ENCODE measurements at regions not wholly inside any gene's neighbourhood (a gene's known extent, or its start where the extent isn't known, plus 50 kb on each side); places are given as distances from the start of the nearest gene placed in this dataset.

DNA sequence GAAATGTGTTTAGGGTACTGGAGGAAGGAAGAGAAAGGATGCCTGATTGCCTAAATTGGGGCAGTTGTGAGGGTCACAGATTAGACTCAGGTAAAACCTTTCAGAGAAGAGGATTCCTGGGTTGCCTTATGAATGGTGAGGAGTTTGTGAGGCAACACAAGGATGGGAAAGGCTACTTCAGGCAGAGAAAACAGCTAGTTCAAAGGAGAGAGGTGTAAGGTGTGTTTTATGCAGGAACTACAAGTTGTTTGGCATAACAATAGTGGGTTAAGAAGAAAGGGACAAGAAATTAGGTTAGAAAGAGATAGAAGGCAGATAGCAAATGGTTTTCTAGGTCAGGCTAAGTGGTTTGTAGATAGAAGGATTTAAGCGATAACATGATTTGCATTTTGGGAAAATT, 75.1 kb upstream of the PGRMC2 start:
- H3K4me3 ChIP-seq (ENCODE audit: low read length) = no peak overlapping the region

GRCh38 chr4:128359422-128359821, 71.8 kb upstream of the PGRMC2 start:
- Histone ChIP-seq H3K27me3 (ENCODE audit: insufficient read depth, low read length) (no peaks in the 10 kb centered on the region), H3K36me3 (ENCODE audit: insufficient read depth, low read depth, low read length) (no peaks in the 10 kb centered on the region), H3K9me3 (ENCODE audit: insufficient read depth, low read depth, low read length) (peaks cover 2% of the 10 kb centered on the region; the same call in 1 of the 2 replicates), H3K4me1 (ENCODE audit: insufficient read depth, low read length) (peaks cover 16% of the 10 kb centered on the region), H3K27ac (ENCODE audit: low read length) (no peak overlapping the region), H3K9ac (ENCODE audit: low read depth, low read length) (no peak overlapping the region), H3K4me3 (ENCODE audit: low read length) (no peak overlapping the region)

More for the DNA sequence above, 75.1 kb upstream of the PGRMC2 start:
- Histone ChIP-seq H3K4me1 (ENCODE audit: insufficient read depth, low read length) (peaks cover 8% of the 10 kb centered on the region), H3K36me3 (ENCODE audit: insufficient read depth, low read depth, low read length) (no peaks in the 10 kb centered on the region), H3K27me3 (ENCODE audit: insufficient read depth, low read length) (no peaks in the 10 kb centered on the region), H3K27ac (ENCODE audit: low read length) (no peak overlapping the region), H3K9ac (ENCODE audit: low read depth, low read length) (no peak overlapping the region), H3K9me3 (ENCODE audit: insufficient read depth, low read depth, low read length) (peaks cover 2% of the 10 kb centered on the region; the same call in 1 of the 2 replicates)

GRCh38 chr4:128358913-128359279, 71.3 kb upstream of the PGRMC2 start:
- Histone ChIP-seq H3K9ac (ENCODE audit: low read depth, low read length) (no peak overlapping the region), H3K4me3 (ENCODE audit: low read length) (no peak overlapping the region), H3K27me3 (ENCODE audit: insufficient read depth, low read length) (no peaks in the 10 kb centered on the region), H3K9me3 (ENCODE audit: insufficient read depth, low read depth, low read length) (peaks cover 2% of the 10 kb centered on the region; the same call in 1 of the 2 replicates), H3K27ac (ENCODE audit: low read length) (no peak overlapping the region), H3K4me1 (ENCODE audit: insufficient read depth, low read length) (peaks cover 20% of the 10 kb centered on the region), H3K36me3 (ENCODE audit: insufficient read depth, low read depth, low read length) (no peaks in the 10 kb centered on the region)

DNA sequence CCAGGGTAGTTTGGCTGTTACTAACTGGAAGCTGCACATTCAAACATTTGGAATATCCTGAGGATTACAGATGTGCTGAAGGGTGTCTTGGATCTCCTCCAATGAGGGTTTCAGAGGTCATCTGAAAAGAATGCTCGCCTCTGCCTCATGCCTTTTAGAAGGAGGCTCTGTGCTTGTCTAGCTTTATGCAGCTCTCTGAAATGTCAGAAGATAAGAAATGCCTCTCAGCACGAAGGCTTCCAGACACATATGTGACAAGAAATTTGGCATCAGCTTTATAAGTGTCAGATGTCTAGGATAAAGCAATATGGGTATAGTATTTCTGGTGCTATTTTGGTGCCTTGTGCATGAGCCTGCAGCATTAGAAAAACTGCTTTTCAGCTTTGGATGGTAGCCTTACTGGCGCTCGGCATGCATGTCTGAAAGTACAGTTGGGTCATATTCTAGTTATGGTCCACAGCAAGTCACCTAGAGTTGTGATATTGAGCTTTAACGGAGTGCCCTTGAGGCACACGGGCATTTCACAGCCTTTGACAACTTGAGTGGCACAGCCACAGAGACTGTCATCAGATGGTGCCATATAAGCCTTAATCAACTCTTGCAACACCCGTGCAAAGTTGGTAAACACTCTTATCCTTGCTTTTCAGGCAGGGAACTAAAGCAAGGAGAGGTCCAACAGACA, 70.8 kb upstream of the PGRMC2 start:
- no peak overlapping the region for H3K9ac ChIP-seq (ENCODE audit: low read depth, low read length)
- H3K9me3 ChIP-seq (ENCODE audit: insufficient read depth, low read depth, low read length) = peaks cover 2% of the 10 kb centered on the region; the same call in 1 of the 2 replicates
- H3K4me1 ChIP-seq (ENCODE audit: insufficient read depth, low read length) = peaks cover 20% of the 10 kb centered on the region
- no peak overlapping the region for H3K27ac ChIP-seq (ENCODE audit: low read length)
- no peaks in the 10 kb centered on the region for H3K27me3 ChIP-seq (ENCODE audit: insufficient read depth, low read length)
- no peak overlapping the region for H3K4me3 ChIP-seq (ENCODE audit: low read length)
- no peaks in the 10 kb centered on the region for H3K36me3 ChIP-seq (ENCODE audit: insufficient read depth, low read depth, low read length)

DNA sequence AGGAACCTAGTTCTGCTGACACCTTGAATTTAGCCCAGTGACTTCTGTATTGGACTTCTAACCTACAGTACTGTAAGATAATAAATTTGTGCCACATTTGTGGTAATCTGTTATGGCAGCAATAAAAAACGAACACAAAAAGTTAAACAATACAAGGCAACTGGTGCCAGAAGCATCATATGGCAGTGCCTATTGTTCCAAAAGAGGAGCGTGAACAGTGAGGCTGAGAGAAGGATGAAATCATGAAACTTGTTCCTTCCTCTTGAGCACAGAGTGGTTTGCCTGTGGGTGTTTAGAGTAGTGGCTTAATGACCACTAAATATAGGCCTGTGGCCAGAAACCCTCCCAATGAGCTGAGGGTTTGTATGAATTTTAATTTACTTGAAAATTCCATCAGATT, 69.7 kb upstream of the PGRMC2 start:
- H3K9ac ChIP-seq (ENCODE audit: low read depth, low read length) = no peak overlapping the region
- no peaks in the 10 kb centered on the region for H3K36me3 ChIP-seq (ENCODE audit: insufficient read depth, low read depth, low read length)
- peaks cover 13% of the 10 kb centered on the region for H3K4me1 ChIP-seq (ENCODE audit: insufficient read depth, low read length)
- H3K4me3 ChIP-seq (ENCODE audit: low read length) = no peak overlapping the region
- H3K9me3 ChIP-seq (ENCODE audit: insufficient read depth, low read depth, low read length) = peaks cover 2% of the 10 kb centered on the region; the same call in 1 of the 2 replicates
- H3K27me3 ChIP-seq (ENCODE audit: insufficient read depth, low read length) = no peaks in the 10 kb centered on the region
- H3K27ac ChIP-seq (ENCODE audit: low read length) = no peak overlapping the region

DNA sequence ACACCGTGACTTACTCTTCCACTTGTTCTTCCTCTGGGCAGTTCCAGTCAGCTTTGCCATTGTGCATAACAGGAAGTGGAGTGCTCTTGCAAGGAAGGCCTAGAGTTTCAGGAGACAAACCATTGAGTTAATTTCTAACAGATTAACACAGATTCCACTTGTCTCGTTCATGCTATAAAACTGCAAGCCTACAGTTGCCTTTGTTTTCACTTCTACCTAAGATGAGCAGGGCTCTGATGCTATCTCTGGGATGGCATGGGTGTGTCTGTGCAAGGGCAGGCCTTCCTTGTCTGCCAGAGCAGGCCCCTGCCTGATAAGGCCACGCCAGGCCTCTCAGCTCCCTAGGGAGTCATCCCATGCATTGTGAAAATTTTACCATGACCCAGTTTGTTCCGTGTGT, 67.7 kb upstream of the PGRMC2 start:
- H3K9ac ChIP-seq (ENCODE audit: low read depth, low read length) = no peak overlapping the region
- H3K4me1 ChIP-seq (ENCODE audit: insufficient read depth, low read length) = peaks cover 12% of the 10 kb centered on the region
- no peaks in the 10 kb centered on the region for H3K27me3 ChIP-seq (ENCODE audit: insufficient read depth, low read length)
- peaks cover 2% of the 10 kb centered on the region; the same call in 1 of the 2 replicates for H3K9me3 ChIP-seq (ENCODE audit: insufficient read depth, low read depth, low read length)
- H3K36me3 ChIP-seq (ENCODE audit: insufficient read depth, low read depth, low read length) = no peaks in the 10 kb centered on the region
- H3K27ac ChIP-seq (ENCODE audit: low read length) = no peak overlapping the region
- no peak overlapping the region for H3K4me3 ChIP-seq (ENCODE audit: low read length)

DNA sequence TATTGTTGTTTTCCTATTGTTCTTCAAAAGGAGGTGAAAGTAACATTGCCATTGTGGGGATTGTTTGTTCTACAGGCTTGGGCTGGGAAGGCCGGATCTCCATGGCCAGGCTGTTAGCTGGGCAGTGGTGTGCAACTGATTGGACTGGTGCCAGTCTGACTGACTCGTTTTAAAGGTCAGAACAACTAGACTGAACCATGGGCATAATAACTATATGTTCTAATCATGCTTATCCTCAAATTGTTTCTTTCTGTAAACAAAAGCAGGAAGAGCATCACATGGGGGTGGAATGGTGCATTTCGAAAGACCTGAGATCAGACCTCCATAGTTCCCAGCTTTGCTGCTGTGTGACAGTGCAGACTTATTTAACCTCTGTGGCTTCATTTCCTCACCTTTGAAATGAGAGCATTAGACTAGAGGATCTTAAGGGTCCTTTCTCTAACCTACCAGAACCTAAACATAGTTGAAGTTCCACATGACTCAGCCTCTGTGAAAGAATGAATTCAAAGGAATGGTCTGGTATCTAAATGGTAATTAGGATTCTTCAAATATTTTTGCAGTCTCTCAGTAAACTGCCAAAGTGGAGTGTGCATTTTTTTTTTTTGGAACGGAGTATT, 66.7 kb upstream of the PGRMC2 start:
- Histone ChIP-seq H3K27ac (ENCODE audit: low read length) (no peak overlapping the region), H3K4me1 (ENCODE audit: insufficient read depth, low read length) (peaks cover 21% of the 10 kb centered on the region), H3K4me3 (ENCODE audit: low read length) (no peak overlapping the region), H3K27me3 (ENCODE audit: insufficient read depth, low read length) (no peaks in the 10 kb centered on the region), H3K9me3 (ENCODE audit: insufficient read depth, low read depth, low read length) (peaks cover 2% of the 10 kb centered on the region; the same call in 1 of the 2 replicates), H3K9ac (ENCODE audit: low read depth, low read length) (no peak overlapping the region), H3K36me3 (ENCODE audit: insufficient read depth, low read depth, low read length) (no peaks in the 10 kb centered on the region)

- Histone ChIP-seq H3K36me3 (ENCODE audit: insufficient read depth, low read depth, low read length) (no peaks in the 10 kb centered on the region), H3K9ac (ENCODE audit: low read depth, low read length) (no peak overlapping the region), H3K27me3 (ENCODE audit: insufficient read depth, low read length) (no peaks in the 10 kb centered on the region), H3K9me3 (ENCODE audit: insufficient read depth, low read depth, low read length) (peaks cover 2% of the 10 kb centered on the region; the same call in 1 of the 2 replicates), H3K27ac (ENCODE audit: low read length) (no peak overlapping the region), H3K4me3 (ENCODE audit: low read length) (no peak overlapping the region), H3K4me1 (ENCODE audit: insufficient read depth, low read length) (peaks cover 21% of the 10 kb centered on the region)
Measured at GRCh38 chr4:128353791-128354190, 66.2 kb upstream of the PGRMC2 start.

- Histone ChIP-seq H3K27me3 (ENCODE audit: insufficient read depth, low read length) (no peaks in the 10 kb centered on the region), H3K4me3 (ENCODE audit: low read length) (no peak overlapping the region), H3K9ac (ENCODE audit: low read depth, low read length) (no peak overlapping the region), H3K27ac (ENCODE audit: low read length) (no peak overlapping the region), H3K4me1 (ENCODE audit: insufficient read depth, low read length) (peaks cover 21% of the 10 kb centered on the region), H3K9me3 (ENCODE audit: insufficient read depth, low read depth, low read length) (no peaks in the 10 kb centered on the region), H3K36me3 (ENCODE audit: insufficient read depth, low read depth, low read length) (no peaks in the 10 kb centered on the region)
Measured at GRCh38 chr4:128351502-128351901, 63.9 kb upstream of the PGRMC2 start.

DNA sequence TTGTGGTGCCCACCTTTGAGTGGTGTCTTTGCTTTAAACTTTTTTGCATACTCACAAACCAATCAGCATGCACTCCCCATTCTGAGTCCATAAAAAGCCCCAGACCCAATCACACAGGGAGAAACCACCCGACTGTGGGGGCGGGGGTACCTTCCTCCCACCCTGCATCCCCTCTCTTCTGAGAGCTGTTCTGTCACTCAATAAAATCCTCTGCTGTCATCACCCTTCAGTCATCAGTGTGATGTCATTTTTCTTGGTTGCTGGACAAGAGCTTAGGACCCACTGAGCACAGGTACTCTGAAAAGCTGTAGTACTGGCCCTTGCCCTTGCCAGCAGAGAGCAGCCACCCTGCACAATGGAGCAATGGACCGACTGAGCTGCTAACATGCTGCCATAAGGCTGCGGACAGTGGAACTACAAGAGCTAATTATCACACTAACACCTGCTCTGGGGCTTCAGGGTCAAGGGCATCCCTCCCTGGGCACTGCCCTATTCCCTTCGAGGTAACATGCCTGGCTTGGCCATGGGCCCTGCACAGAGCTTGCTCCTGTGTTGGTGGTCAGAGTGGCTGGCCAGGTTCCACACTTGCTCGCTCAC, 62.9 kb upstream of the PGRMC2 start:
- Histone ChIP-seq H3K4me3 (ENCODE audit: low read length) (no peak overlapping the region), H3K4me1 (ENCODE audit: insufficient read depth, low read length) (peaks cover 21% of the 10 kb centered on the region), H3K36me3 (ENCODE audit: insufficient read depth, low read depth, low read length) (no peaks in the 10 kb centered on the region), H3K9ac (ENCODE audit: low read depth, low read length) (no peak overlapping the region), H3K27me3 (ENCODE audit: insufficient read depth, low read length) (no peaks in the 10 kb centered on the region), H3K27ac (ENCODE audit: low read length) (no peak overlapping the region), H3K9me3 (ENCODE audit: insufficient read depth, low read depth, low read length) (no peaks in the 10 kb centered on the region)

DNA sequence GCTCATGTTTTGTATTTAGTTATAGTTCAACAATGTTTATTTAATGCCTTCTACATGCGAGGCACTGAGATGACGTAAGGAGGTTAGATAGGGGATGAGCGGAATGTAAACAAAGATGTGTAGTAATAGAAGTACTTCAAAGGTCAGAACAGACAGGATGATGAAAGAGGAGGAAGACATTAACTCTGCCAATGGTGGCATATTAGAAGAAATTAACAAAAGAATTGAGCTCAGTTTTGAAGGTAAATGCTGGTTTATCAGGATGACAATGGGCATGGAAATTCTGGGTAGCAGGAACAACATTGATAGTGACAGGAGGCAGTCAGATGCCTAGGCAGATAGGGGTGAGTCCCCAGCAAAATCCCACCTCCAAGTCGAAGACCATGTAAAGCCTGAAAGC, 62.3 kb upstream of the PGRMC2 start:
- Histone ChIP-seq H3K27me3 (ENCODE audit: insufficient read depth, low read length) (no peaks in the 10 kb centered on the region), H3K27ac (ENCODE audit: low read length) (no peak overlapping the region)

More for the DNA sequence above, 62.3 kb upstream of the PGRMC2 start:
- Histone ChIP-seq H3K4me3 (ENCODE audit: low read length) (no peak overlapping the region), H3K9ac (ENCODE audit: low read depth, low read length) (no peak overlapping the region), H3K4me1 (ENCODE audit: insufficient read depth, low read length) (peaks cover 14% of the 10 kb centered on the region), H3K36me3 (ENCODE audit: insufficient read depth, low read depth, low read length) (no peaks in the 10 kb centered on the region), H3K9me3 (ENCODE audit: insufficient read depth, low read depth, low read length) (no peaks in the 10 kb centered on the region)
